HepG2 (cell line): ENCODE measurements at regions not wholly inside any gene's neighbourhood (a gene's known extent, or its start where the extent isn't known, plus 50 kb on each side); places are given as distances from the start of the nearest gene placed in this dataset.

Experiments used
- ATAC-seq: fragments of 200-7000 bp; cut with Tn5 transposase; 3 replicates; pipeline ENCODE4 v1.9.1; 2020; ENCODE audit warnings: mild to moderate bottlenecking, moderate library complexity
- BruUV-seq: library from RNA; stranded (reverse); fragments of 400-500 nt; replicated peaks from 2 replicates; lab custom pipeline; 2021; lab: Mats Ljungman, UMichigan
- CTCF ChIA-PET: fragments of 300-600 bp; formaldehyde crosslinking; extraction: SDS; loops from one replicate; lab custom pipeline; 2021; ENCODE audit warnings: low total read pairs, inconsistent platforms, low intra/inter-chr PET ratio; lab: Yijun Ruan, JAX
- POLR2A ChIA-PET: fragments of 350-600 bp; sonication (Branson Sonifier 250); formaldehyde crosslinking; loops from one replicate; lab custom pipeline; 2020; ENCODE audit warnings: antibody characterized with exemption, inconsistent platforms; lab: Yijun Ruan, JAX
- DNase-seq: peaks from one replicate; pipeline ENCODE4 v3.0.0-alpha.2; 2015; ENCODE audit warnings: low spot score
- FAIRE-seq: peaks from 3 replicates; lab custom pipeline; 2011; peaks lifted over from hg19 to GRCh38; lab: Jason Lieb, UNC
- H2AFZ ChIP-seq: one replicate; pipeline ENCODE4 v1.6.1; 2011; ENCODE audit warnings: low read length, inconsistent platforms
- H3K27ac ChIP-seq: fragments of 300-600 bp; 3 replicates; pipeline ENCODE4 v1.8.0; 2011; ENCODE audit warnings: mixed run types, mild to moderate bottlenecking, mixed read lengths, low read length, inconsistent platforms; ENCODE audit not compliant: insufficient read depth; ENCODE audit errors: extremely low read length
- H3K27me3 ChIP-seq, 2 experiments: fragments of 200-600 bp in 1 of 2; 2 replicates in 1 of 2; 3 replicates in 1 of 2; pipeline versions ENCODE4 v1.6.0 to v1.8.0; 2011; ENCODE audit warnings: low read length in 2 of 2, mild to moderate bottlenecking in 2 of 2, moderate library complexity in 2 of 2, inconsistent platforms in 1 of 2; ENCODE audit not compliant: insufficient read depth in 2 of 2, control insufficient read depth in 1 of 2
- H3K36me3 ChIP-seq, 2 experiments: fragments of 200-600 bp in 1 of 2; replicated peaks in 1 of 2; 2 replicates in 1 of 2; 3 replicates in 1 of 2; pipeline versions ENCODE4 v1.5.1 to v1.8.0; 2011; ENCODE audit warnings: low read length in 2 of 2, inconsistent platforms in 1 of 2; ENCODE audit not compliant: insufficient read depth in 2 of 2, control insufficient read depth in 1 of 2
- H3K4me1 ChIP-seq: 2 replicates; pipeline ENCODE4 v1.5.1; 2012; ENCODE audit warnings: low read length, inconsistent platforms; ENCODE audit not compliant: insufficient read depth
- H3K4me2 ChIP-seq: 2 replicates; pipeline ENCODE4 v1.6.0; 2011; ENCODE audit warnings: low read depth, low read length, inconsistent platforms
- H3K4me3 ChIP-seq, 3 experiments: fragments of 200-600 bp in 1 of 3; sonication (generic), shearing (Covaris generic) in 1 of 3; replicated peaks in 1 of 3; 2 replicates each; pipeline ENCODE4 v1.5.1; 2011 to 2016; ENCODE audit warnings: low read length in 3 of 3, inconsistent platforms in 2 of 3, low read depth in 2 of 3, mild to moderate bottlenecking in 2 of 3, control low read depth in 1 of 3, mixed read lengths in 1 of 3; ENCODE audit not compliant: insufficient read depth in 1 of 3
- H3K79me2 ChIP-seq: one replicate; pipeline ENCODE4 v1.6.1; 2011; ENCODE audit warnings: low read length, inconsistent platforms; ENCODE audit not compliant: insufficient read depth
- H3K9ac ChIP-seq: 2 replicates; pipeline ENCODE4 v1.6.0; 2011; ENCODE audit warnings: mild to moderate bottlenecking, low read depth, low read length, inconsistent platforms; ENCODE audit not compliant: insufficient read depth
- H3K9me3 ChIP-seq: 2 replicates; pipeline ENCODE4 v1.5.1; 2012; ENCODE audit warnings: mild to moderate bottlenecking, low read length
- H4K20me1 ChIP-seq: 2 replicates; pipeline ENCODE4 v1.6.0; 2011; ENCODE audit warnings: inconsistent platforms, mild to moderate bottlenecking, low read length, moderate library complexity; ENCODE audit not compliant: insufficient read depth
- ATF3 ChIP-seq: sonication (generic); formaldehyde crosslinking; IDR thresholded peaks from 2 replicates; pipeline ENCODE4 v1.4.0; 2020; ENCODE audit warnings: missing genetic modification reagents
- CENPBD1 ChIP-seq: sonication (generic); formaldehyde crosslinking; IDR thresholded peaks from 2 replicates; pipeline ENCODE4 v1.8.0; 2022; ENCODE audit warnings: missing genetic modification reagents, low read depth, mild to moderate bottlenecking, borderline replicate concordance
- FOXK1 ChIP-seq: sonication (generic); formaldehyde crosslinking; IDR thresholded peaks from 2 replicates; pipeline ENCODE4 v1.4.0; 2020; ENCODE audit warnings: low read depth, missing genetic modification reagents, borderline replicate concordance
- GATAD1 ChIP-seq: IDR thresholded peaks from 2 replicates; pipeline ENCODE4 v1.6.1; 2016; ENCODE audit warnings: missing genetic modification reagents, missing compliant biosample characterization
- LBX2 ChIP-seq: sonication (generic); formaldehyde crosslinking; IDR thresholded peaks from 2 replicates; pipeline ENCODE4 v1.5.0; 2020; ENCODE audit warnings: missing genetic modification reagents, mild to moderate bottlenecking, borderline replicate concordance
- NCOA1 ChIP-seq: sonication (generic); formaldehyde crosslinking; IDR thresholded peaks from 2 replicates; pipeline ENCODE4 v1.9.0; 2021; ENCODE audit warnings: missing genetic modification reagents
- PPARG ChIP-seq: conservative IDR thresholded peaks from 2 replicates; pipeline ENCODE4 v1.6.1; 2016; ENCODE audit warnings: missing biosample characterization, missing genetic modification reagents
- RFX1 ChIP-seq: fragments of 450-650 bp; IDR thresholded peaks from 2 replicates; pipeline ENCODE4 v1.6.1; 2017
- SIN3A ChIP-seq: IDR thresholded peaks from 2 replicates; pipeline ENCODE4 v1.6.1; 2011; ENCODE audit warnings: low read depth, mild to moderate bottlenecking, control low read depth, low read length, borderline replicate concordance
- SNAPC5 ChIP-seq: sonication (generic); formaldehyde crosslinking; IDR thresholded peaks from 2 replicates; pipeline ENCODE4 v1.8.1; 2023; ENCODE audit warnings: mild to moderate bottlenecking, missing genetic modification reagents, borderline replicate concordance
- ZHX1 ChIP-seq: sonication (generic); formaldehyde crosslinking; IDR thresholded peaks from 2 replicates; pipeline ENCODE4 v1.8.1; 2022; ENCODE audit warnings: low read depth, mild to moderate bottlenecking, missing genetic modification reagents
- ZNF512B ChIP-seq: sonication (generic); formaldehyde crosslinking; IDR thresholded peaks from 2 replicates; pipeline ENCODE4 v1.5.1; 2020; ENCODE audit warnings: missing genetic modification reagents, mild to moderate bottlenecking, borderline replicate concordance
- ZNF547 ChIP-seq: sonication (generic); formaldehyde crosslinking; IDR thresholded peaks from 2 replicates; pipeline ENCODE4 v1.5.1; 2020; ENCODE audit warnings: mild to moderate bottlenecking, missing genetic modification reagents
- ZNF746 ChIP-seq: sonication (generic); formaldehyde crosslinking; IDR thresholded peaks from 2 replicates; pipeline ENCODE4 v1.8.0; 2022; ENCODE audit warnings: mild to moderate bottlenecking, missing genetic modification reagents
- WGBS: methylation state at CpG from one replicate; pipeline ENCODE4 v1.1.6; 2017; ENCODE audit warnings: low lambda C conversion rate; 5-methylcytosine and 5-hydroxymethylcytosine counted together
- in situ Hi-C: cut with HindIII; loops from 2 replicates; pipeline ENCODE4 v1.10.0; 2017; ENCODE audit warnings: low pct_unique_long_range_greater_than_20kb; ENCODE audit not compliant: extremely low pct_ligation_motif_present
- intact Hi-C: fragments of 100-400 bp; cut with micrococcal nuclease; formaldehyde crosslinking; loops from one replicate; pipeline ENCODE4 v1.10.0; 2022; ENCODE audit not compliant: unreplicated experiment

- TF ChIP-seq NCOA1 (CRISPR knock-in tag) (no peak), ATF3 (no peak), FOXK1 (CRISPR knock-in tag) (no peak), SIN3A (no peak)
Observed at GRCh38 chr4:36638273-36638811, 356.9 kb downstream of the DTHD1 start (continued).

- ChIA-PET POLR2A (no interaction called here), CTCF (no interaction called here)
- no peak overlapping the region for H3K4me2 ChIP-seq
- in situ Hi-C loops: no loop called here
- no peaks in the 10 kb centered on the region for H3K79me2 ChIP-seq
- H2AFZ ChIP-seq: no peak overlapping the region
- 0% methylated on average over 2 of the region's 2 CpGs for WGBS
- no TSS peak for BruUV-seq
- H3K27ac ChIP-seq: no peak overlapping the region
- FAIRE-seq (no peak), ATAC-seq (no peak), DNase-seq (no peak)
- intact Hi-C loops: no loop called here
- no peaks in the 10 kb centered on the region for H3K36me3 ChIP-seq
- H3K4me3 ChIP-seq: no peak overlapping the region
- H4K20me1 ChIP-seq: no peaks in the 10 kb centered on the region
- no peaks in the 10 kb centered on the region for H3K27me3 ChIP-seq
- H3K9ac ChIP-seq: no peak overlapping the region
- 0 out of 2 replicates have a peak, but pooled peaks cover 3% of the 10 kb centered on the region for H3K9me3 ChIP-seq
- no peaks in the 10 kb centered on the region for H3K4me1 ChIP-seq
- TF ChIP-seq LBX2 (CRISPR knock-in tag) (no peak), RFX1 (no peak), GATAD1 (no peak), SNAPC5 (CRISPR knock-in tag) (no peak), CENPBD1 (CRISPR knock-in tag) (no peak), PPARG (no peak), ZNF547 (CRISPR knock-in tag) (no peak), ZNF746 (no peak), ZNF512B (CRISPR knock-in tag) (no peak), ZHX1 (CRISPR knock-in tag) (no peak)
Observed at GRCh38 chr4:36640876-36641275, 359.5 kb downstream of the DTHD1 start.
